Cardiac fibroblast (primary cell): ENCODE measurements at regions not wholly inside any gene's neighbourhood (a gene's known extent, or its start where the extent isn't known, plus 50 kb on each side); places are given as distances from the start of the nearest gene placed in this dataset.

ENCODE experiments used
- DNase-seq, 2 donors: peaks; one replicate each; pipeline versions ENCODE4 v3.0.0 to v3.0.0-alpha.2; 2010; ENCODE audit warnings: low read depth in 2 of 2
- H3K4me3 ChIP-seq, 2 donors: replicated peaks in 1 of 2; 1 replicate in 1 of 2; 2 replicates in 1 of 2; pipeline ENCODE4 v1.5.1; 2011; ENCODE audit warnings: low read depth in 2 of 2, low read length in 2 of 2, mild to moderate bottlenecking in 2 of 2, moderate library complexity in 1 of 2
- CTCF ChIP-seq: IDR thresholded peaks from one replicate; pipeline ENCODE4 v1.5.1; 2011; ENCODE audit warnings: low read depth, mild to moderate bottlenecking, low read length, inconsistent platforms

- no peak overlapping the region for H3K4me3 ChIP-seq
- TF ChIP-seq CTCF, result no peak
- no peak for DNase-seq
Observed at GRCh38 chr12:25833657-25834056, 124.8 kb upstream of the RASSF8 start.

GRCh38 chr12:25835385-25835784 lies 123.1 kb upstream of the RASSF8 start:
- TF ChIP-seq CTCF, result no peak
- no peak overlapping the region for H3K4me3 ChIP-seq
- no peak for DNase-seq

GRCh38 chr12:25838007-25838406 lies 120.5 kb upstream of the RASSF8 start:
- DNase-seq, result no peak
- no peak overlapping the region for H3K4me3 ChIP-seq
- TF ChIP-seq CTCF, result no peak

- H3K4me3 ChIP-seq, result no peak overlapping the region
- peak; percentile 72 to 89 for DNase-seq
- no peak for TF ChIP-seq CTCF
Observed at GRCh38 chr12:25839470-25839869, 119.0 kb upstream of the RASSF8 start.

- H3K4me3 ChIP-seq, result no peak overlapping the region
- no peak for TF ChIP-seq CTCF
- peak in 1 of 2 donors; percentile 90 for DNase-seq
Observed at GRCh38 chr12:25840678-25841465, 117.6 kb upstream of the RASSF8 start.

GRCh38 chr12:25842254-25842653 lies 116.2 kb upstream of the RASSF8 start:
- H3K4me3 ChIP-seq, result no peak overlapping the region
- no peak for TF ChIP-seq CTCF
- DNase-seq, result no peak

GRCh38 chr12:25843976-25844375 lies 114.5 kb upstream of the RASSF8 start:
- H3K4me3 ChIP-seq, result no peak overlapping the region
- DNase-seq, result no peak
- TF ChIP-seq CTCF, result no peak
